ENCODE measurements at regions not wholly inside any gene's neighbourhood (a gene's known extent, or its start where the extent isn't known, plus 50 kb on each side); places are given as distances from the start of the nearest gene placed in this dataset.

DNA sequence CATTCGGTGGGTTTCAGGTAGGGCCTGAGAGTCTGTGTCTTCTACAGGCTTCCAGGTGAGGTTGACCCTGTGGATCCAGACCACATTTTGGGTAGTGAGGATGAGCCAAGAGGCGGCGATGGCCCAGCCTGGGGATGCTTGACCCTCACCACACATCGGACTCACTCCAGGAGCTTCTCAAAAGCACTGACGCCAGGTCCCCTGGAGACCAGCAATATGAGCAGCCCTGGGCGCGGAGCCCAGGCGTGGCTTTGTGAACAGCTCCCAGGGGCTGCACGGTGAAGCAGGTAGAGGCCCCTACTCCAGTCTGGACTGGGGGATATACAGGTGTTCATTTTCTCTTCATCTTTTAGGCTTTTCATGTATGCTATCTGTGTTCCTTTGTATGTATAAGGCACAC lies 139.7 kb upstream of the PCBD1 start:
- no peak for DNase-seq

DNA sequence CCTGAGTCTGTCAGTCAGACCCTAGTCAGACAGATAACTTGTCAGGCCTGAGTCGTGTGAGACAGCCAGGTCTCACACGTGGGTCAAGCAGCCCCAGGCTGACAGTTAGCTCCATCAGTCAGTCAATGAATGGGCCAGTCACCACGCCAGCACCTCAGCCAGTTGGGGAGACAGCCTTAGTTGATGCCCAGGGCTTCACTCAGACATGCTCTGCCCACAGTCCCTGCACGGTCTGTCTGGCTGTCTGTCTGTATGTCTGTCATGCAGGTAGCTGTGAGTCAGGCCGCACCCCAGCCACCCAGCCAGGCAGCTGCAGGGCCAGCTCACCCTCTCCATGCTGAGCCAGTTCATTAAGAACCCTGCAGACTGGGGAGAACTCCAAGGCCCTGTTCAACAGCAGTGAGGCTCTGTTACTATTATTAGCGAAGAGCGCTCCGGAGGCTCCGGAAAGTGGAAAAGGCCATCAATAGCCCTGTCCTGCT lies 141.1 kb upstream of the PCBD1 start:
- DNase-seq, result peak; percentile 77

DNA sequence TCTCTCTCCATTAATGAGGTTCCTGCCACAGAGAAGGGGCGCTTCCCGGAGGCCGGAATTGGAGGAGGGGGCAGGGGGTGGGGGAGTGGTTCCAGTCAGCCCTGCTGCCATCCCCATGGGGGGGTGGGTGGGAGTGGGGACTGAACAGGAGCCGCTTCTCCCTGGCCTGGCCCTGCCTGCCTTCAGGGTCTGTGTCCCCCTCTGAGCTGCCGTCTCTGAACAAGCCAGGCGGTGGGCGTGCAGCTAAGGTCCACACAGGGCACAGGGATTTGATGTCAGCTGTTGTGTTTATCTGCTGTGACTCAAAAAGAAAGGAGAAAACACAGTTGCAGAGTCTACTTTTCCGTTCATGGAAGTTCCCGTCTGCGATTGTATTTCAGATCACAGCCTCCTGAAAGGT lies 141.5 kb upstream of the PCBD1 start:
- no peak for DNase-seq

DNA sequence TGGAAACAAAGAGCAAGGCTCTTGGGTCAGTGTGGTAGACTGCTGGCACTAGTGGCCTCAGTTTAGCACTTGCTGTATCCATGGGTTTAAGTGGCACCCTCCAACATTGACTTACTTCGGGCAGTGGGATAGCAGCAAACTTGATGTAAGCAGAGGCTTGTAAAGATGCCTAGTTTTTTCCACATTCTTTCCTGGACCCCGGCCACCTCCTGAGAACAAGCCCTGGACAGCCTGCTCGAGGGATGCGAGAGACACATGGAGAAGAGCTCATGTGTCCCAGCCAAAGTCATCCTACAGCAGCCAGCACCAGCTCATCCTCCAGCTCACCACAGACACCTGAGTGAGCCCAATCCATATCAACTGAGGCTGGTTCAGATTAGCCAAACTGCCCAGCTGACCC lies 142.7 kb upstream of the PCBD1 start:
- no peak for DNase-seq

DNA sequence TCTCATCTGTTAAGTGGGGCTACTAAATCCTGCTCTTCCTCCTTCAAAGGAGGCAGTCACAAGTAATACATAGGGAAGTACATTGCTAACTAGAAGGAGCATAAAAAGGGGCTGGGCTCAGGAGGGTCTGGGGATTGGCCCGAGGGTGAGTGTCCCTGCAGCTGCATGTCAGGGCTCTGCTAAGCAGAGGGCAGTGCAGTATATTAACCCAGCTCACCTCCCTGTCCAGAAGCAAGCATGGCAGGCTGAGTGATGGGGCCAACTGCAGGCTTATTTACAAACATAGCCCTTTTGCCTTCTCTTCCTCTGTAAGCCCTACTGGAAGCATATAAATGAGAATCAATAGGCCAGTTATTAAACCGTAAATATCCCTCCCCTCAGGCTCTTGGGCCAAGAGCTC lies 143.2 kb upstream of the PCBD1 start:
- no peak for DNase-seq

DNA sequence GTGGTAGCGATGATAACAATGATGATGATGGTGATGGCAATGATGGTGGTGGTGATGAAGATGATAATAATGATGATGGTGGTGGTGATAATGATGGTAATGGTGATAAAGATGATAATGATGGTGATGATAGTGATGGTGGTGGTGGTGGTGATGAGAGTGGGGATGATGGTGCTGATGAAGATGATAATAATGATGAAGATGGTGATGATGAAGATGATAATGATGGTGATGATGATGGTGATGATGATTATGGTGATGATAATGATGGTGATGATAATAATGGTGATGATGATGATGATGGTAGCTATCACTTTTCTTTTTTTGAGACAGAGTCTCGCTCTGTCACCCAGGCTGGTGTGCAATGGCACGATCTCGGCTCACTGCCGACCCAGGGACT lies 144.5 kb upstream of the PCBD1 start:
- no peak for DNase-seq

DNA sequence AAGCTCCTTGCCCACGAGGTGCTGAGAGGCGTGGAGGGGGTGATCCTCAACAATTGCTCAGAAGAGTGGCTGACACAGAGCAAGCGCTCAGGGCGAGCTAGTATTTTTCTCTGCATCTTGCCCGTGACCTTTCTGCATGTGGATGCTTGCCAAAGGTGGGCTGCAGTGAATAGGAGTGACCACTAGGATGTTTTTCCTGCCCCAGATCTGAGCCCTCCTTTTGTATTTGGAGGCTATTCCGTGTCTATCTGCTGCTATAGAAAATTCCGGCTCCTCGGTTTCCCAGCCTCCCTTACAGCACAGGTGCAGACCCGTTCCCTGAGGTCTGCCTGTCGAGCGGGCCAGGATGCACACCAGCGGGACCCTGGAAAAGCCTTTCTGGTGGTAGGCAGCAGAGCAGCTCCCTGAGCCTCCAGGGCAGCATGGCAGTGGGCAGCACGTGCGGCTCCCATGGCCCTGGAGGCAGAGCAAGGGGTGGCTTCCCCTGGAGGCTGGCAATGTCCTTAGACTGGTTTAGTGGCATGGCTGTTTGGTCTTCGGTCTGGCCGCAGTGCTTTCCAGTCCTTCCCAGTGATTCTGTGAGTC lies 145.1 kb upstream of the PCBD1 start:
- DNase-seq, result peak; percentile 43

DNA sequence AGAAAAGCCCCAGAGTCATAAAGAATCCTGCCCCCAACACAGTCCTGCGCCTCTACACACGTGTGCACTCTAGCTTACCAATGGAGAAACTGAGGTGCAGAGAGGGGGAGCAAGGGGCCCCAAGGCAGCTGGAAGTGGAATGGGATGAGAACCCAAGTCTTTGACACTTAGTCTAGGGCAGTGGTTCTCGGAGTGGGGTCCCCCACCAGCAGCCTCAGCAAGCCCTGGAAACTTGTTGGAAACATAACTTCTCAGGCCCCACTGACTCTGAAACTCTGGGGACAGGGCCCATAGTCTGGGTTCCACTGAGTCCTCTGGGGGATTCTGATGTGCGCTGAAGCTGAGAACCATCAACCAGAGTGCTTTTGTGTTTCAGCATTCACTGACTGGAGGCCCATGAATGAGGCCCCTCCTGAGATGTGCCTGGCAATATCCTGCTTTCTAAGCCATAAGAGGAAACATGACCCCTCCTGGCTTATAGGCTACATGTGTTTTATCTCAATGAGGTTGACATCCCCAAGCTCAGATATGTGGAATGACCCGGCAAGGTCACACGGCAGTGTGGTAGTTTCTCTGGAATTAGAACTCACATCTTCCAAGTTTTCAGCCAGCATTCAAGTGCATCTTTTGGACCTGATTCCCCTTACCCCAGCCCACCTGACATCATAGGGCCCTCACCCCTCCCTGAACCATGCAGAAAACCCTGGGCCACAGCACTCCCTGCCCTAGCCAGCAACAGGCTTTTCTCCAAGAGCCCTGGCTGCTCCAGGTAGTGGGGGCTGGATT lies 147.3 kb upstream of the PCBD1 start:
- DNase-seq, result no peak

DNA sequence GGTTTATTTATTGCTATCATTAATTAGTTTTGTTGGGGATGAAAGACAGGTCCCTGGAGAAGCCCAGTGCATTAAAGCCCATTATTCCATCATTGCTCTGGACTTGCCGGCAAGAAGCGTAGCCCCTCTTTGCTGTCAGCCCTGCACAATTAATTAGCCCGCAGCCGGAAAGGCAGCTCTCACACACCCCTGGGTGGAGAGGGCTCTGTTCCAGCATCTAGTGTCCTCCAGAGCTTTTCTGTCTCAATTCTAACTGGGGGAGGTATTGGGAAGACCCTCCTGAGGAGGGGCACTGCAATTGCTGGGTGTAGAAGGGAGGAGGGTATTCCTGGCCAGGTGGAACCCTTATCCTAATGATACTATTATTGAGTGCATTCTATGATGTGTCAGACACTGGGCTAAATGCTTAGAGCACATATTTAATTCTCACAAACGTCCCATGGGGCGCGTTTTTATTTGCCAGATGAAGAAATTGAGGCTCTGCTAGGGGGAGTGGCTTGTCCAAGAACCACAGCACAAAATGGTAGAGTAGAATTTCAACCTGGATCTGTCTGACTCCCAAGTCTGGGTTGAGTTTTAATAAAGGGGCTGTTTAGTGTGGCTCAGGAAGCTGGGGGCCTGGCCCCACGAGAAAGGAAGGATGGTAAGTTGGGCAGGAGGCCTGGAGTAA lies 148.1 kb upstream of the PCBD1 start:
- no peak for DNase-seq

DNA sequence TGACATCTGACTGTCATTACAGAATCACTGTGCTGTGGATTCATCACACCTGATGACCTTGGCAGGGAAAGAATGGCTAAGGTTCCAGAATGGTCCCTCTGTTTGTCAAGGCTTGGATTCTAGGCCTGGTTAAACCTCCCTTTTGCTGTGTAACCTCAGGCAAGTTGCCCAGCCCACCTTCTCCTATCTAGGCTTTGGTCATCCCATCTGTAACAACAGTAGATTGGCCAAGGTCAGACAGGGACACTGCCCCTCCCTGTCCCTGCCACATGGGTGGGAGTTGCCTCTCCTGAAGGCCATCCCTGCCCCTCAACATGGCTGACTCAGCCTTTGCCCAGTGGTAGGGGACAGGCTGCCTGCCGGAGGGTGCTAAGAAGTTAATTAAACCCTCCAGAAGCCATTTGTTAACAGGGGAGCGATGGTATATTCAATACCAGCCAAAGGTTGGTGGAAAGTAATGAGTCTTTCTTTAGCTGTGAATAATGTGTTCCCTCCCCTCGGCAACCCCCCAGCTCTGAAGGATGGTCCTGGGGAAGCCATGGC lies 149.8 kb upstream of the PCBD1 start:
- no peak for DNase-seq

DNA sequence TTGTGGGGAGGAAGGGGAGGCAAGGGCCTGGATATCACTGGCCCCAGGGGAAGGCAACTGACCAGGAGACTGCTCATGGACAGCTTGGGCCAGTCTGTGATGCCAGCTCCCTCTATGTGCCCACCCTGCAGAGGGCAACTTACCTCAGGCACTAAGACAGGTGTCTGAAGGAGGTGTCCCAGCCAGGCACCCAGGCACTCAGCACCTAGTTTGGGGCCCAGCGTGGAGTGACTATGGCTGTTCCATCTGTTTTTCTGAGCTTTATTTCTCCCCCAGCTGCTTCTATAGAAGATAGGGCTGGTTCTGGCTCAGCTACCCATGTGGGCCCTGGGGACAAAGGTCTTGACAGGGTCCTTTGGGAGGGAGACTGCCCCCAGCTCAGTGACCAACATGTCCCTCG lies 150.6 kb upstream of the PCBD1 start:
- DNase-seq, result no peak

DNA sequence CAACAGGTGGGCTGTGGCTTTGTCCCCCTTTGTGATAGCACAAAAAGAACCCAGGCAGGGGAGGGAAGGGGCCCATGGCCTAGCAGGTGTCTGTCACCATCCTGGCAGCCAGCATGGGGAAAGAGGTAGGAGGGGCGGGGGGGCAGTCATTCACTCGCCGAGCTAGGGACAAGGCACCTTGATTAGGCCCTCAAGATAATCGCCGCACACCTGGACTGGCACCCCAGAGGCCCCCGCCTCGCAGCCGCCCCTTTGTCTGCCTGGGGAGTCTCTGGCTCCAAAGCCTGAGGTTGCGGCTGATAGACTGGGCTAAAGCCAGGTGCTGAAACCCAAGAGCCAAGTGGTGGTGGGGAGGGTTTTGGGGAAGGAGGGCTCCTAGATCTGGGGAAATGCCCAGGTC lies 151.2 kb upstream of the PCBD1 start:
- no peak for DNase-seq

DNA sequence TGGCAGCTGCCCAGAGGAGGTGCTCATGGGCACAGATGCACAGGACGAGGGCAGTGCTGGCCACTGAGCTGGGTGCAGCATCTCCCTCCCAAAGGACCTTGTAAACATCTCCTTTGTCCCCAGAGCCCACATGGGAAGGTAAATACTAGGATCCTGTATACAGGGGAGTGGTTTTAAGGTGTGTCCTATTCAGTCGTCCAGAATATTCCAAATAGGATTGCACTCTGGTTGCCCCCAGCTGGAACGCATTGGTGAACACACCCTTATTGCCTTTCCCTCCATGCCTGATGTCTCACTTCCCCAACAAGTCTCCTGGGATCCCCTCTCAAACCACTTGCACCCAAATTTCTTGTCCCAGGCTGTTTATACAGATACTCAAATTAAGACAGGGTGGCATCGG lies 152.0 kb upstream of the PCBD1 start:
- DNase-seq, result no peak

DNA sequence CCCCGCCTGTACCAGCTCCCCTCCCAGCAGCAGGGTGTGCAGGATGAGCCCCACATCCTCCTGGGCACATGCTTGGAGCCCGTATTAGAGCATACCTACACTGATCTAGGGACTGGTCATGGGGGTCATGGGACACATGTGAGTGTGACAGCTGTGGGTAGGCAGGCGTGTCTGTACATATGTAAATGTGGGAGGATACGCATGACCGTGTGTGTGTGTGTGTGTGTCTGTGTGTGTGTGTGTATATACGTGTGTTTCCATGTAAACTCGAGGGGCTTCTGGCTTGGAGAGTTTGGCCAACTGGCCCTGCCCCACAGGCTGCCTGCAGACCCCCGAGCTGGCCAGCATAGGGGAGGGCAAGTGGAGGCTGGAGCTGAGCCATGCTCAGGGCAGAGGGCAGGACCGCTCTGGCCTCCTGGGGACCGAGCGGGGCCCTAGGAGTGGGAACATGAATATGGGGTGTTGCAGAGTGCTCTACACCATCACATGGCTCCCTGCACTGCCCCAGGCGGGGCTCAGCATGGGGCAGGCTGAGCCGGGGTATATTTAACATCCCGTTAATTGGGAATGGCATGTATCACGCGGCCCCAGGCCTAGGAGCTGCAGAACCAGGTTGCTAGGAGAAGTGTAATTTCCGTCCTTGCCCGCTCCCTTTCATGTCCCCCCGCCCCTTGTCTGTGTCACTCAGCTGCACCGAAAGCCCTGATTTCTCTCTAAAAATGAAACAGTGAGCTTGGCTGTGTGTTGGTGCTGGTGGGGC lies 152.7 kb upstream of the PCBD1 start:
- peak; percentile 66 for DNase-seq

DNA sequence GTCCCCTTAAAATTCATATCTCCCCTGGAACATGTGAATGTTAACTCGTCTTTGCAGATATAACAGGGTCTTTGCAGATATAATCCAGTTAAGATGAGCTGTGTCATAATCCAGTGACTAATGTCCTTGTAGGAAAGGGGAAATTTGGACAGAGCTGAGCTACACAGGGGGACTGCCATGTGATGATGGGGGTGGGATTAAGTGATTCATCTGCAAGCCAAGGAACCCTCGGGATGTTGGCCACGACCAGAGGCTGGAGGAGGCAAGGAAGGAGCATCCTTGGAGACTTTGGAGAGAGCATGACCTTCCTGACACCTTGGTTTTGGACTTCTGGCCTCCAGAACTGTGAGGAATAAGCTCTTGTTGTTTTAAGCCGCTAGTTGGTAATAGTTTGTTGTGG lies 153.9 kb upstream of the PCBD1 start:
- no peak for DNase-seq

DNA sequence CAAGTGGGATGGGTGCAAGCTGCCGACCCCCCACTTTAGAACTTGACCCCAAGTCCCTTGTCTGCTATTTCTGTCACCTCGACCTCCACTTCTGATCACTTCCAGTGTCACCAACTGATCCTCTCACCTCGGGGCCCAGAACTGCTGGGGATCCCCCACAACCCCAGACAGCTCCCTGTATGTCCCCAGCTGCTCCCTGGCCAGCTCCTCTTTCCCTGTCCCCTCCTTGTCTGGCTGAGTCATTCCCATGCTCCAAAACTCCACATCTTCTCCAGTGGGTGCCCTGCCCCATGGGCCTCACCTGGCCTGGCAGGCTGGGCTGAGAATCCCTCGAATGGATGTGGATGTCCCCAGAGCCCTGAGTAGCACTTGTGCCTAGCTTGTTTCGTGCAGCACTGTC lies 154.3 kb upstream of the PCBD1 start:
- DNase-seq, result peak; percentile 45

DNA sequence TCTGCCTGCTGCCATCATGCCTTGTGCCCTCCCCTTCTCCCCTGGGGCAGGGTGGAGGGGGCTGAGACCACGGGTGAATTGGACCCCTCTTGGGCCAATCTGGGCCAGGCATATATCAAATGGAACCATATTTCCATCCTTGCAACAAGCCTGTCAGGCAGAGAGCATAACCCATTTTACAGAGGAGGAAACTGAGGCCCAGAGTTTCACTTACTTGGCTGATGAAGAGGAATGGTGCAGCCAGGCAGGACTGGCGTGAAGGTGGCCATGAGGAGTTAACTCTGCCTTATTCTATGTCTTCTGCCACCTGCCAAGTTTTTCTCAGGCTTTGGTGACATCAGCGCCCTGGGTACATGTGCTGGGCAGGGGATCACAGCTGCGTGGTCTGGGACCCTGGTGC lies 155.5 kb upstream of the PCBD1 start:
- DNase-seq, result no peak

DNA sequence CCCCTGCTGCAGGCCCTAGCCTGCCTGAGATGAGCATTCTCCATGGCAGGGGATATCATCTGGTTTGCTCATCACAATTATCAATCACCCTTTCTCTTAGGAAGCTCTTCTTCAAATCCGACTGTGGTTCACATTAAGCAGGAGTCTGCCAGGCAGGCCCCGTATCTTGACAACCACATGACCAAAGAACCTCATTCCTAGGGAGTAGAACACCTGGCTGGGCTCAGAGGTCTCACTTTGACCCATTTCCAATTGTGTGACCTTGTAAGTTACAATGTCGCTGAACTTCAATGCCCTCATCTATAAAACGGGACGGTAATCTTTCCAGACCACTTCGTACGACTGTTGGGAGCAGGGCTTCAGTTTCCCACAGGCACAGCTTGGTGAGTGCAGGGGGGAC lies 156.4 kb upstream of the PCBD1 start:
- DNase-seq, result no peak

DNA sequence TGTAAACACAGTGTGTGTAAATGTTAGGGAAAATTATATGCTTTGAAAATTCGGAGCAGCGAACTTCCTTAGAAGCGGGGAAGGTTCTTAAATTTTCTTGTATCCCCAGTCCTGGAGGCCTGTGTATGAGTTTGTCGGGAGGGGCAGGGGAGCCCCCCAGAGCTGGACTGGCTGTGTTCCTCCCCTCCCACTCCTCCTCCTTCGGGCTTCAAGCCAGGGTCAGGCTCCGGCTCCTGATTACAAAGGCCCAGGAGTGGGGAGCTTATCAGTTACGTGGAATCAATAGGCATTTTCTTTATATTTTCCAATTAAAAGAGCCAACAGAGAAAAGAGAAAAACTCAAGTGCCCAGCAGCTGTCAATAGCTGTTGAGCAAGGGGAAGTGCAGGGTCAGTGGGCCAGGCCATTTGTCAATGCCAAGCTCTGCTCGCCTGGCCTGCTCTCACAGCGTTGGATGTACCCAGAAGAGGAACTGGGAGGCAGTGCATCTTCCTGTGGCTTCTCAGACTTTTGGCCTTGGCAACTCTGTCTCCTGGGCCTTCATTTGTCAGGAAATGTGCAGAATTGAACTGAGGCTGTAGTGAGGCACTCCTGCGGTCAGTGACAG lies 156.9 kb upstream of the PCBD1 start:
- DNase-seq, result no peak

DNA sequence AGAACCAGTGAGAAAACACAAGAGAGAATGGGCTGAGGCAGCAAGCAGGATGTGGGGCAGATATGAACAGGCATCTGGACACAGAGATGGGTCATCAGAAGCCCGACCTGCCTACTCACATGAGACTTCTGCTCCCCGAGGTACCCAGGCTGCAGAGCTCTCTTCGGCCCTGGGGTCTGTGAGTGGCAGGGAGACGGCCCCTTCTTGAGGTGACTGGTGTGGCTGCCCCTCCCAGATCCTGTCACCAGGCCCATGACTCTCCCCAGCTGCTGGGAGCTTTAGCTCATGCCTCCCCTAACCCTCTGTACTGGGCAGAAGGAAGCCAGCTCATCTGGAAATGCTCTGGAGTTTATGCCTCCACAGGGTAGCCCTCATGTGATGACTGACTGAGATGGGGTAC lies 157.6 kb upstream of the PCBD1 start:
- no peak for DNase-seq

DNA sequence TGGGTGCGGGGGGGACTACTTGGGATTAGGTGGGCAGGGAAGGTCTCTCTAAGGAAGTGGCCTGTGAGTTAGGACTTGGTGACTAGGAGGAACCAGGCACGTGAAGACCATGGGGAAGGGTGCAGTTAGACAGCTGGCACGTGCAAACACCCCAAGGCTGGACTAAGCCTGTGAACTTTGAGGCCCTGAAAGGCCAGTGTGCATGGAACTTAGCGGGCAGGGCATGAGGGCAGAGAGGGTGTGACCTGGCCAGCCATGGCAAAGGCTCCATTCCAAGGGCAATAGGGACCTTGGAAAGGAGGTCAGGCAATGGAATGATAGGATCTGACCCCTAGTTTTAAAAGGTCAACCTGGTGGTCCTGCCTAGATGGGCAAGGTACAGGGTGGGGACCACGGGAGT lies 158.4 kb upstream of the PCBD1 start:
- DNase-seq, result no peak

DNA sequence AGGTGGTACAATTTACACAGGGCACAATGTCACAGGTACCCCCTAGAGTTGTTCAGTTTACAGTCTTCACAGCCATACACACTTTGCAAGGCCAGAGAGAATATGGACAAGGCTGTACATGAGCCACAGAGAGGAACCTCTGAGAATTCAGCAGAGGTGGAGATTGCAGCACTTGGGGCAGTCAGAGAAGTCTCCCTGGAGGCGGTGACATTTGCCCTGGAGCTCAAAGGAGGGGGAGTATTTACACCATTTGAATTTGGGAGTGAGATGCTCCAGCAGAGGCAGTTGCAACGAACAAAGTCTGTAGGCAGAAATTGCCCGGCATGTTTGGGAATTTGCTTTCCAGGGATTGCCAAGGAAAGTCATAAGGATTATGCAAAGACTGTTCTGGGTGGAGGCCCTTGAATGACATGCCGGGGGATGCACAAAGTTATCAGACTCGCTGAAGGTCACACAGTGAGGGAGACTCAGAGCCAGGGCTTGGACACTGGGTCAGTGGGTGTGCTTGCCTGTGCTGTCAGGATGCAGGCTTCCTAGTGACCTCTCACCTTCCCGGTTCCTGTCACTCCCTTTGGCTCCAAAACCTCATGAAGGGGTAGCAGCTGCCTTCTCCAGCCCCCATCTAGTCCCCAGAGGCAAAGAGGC lies 160.7 kb upstream of the PCBD1 start:
- DNase-seq, result no peak

All from islet precursor cell (in vitro differentiated cells).